Stomach (tissue), 8 donors: ENCODE measurements at regions not wholly inside any gene's neighbourhood (a gene's known extent, or its start where the extent isn't known, plus 50 kb on each side); places are given as distances from the start of the nearest gene placed in this dataset.

Experiments
- DNase-seq, 2 donors: peaks; one replicate each; pipeline versions ENCODE4 v3.0.0 to v3.0.0-alpha.2; 2013 to 2019
- H3K27ac ChIP-seq, 5 donors: fragments of 200-600 bp in 4 of 5; sonication (generic) in 4 of 5; one replicate each; pipeline ENCODE4 v1.5.1; 2013 to 2019; ENCODE audit warnings: mild to moderate bottlenecking in 1 of 5, moderate library complexity in 1 of 5
- H3K27me3 ChIP-seq, 3 donors: fragments of 200-600 bp; sonication (generic); one replicate each; pipeline ENCODE4 v1.5.1; 2017 to 2019; ENCODE audit warnings: mixed run types in 1 of 3
- H3K36me3 ChIP-seq, 4 donors: fragments of 200-600 bp; sonication (generic); 1 replicate in 3 of 4; 2 replicates in 1 of 4; pipeline ENCODE4 v1.5.1; 2016 to 2019
- H3K4me1 ChIP-seq, 4 donors: fragments of 200-600 bp; sonication (generic); one replicate each; pipeline ENCODE4 v1.5.1; 2016 to 2019
- H3K4me3 ChIP-seq, 4 donors: fragments of 200-600 bp; sonication (generic) in 3 of 4; one replicate each; pipeline ENCODE4 v1.5.1; 2016 to 2019; ENCODE audit warnings: mild to moderate bottlenecking in 1 of 4
- H3K9me3 ChIP-seq, 4 donors: fragments of 200-600 bp; sonication (generic); one replicate each; pipeline ENCODE4 v1.5.1; 2016 to 2019
- CTCF ChIP-seq, 7 experiments: fragments of 450-650 bp in 4 of 7; fragments of 200-600 bp in 3 of 7; sonication (generic) in 3 of 7; IDR thresholded peaks; one replicate each; pipeline ENCODE4 v1.5.1; 2016 to 2019; ENCODE audit warnings: antibody characterized with exemption in 7 of 7, control low read depth in 2 of 7, mild to moderate bottlenecking in 1 of 7
- EP300 ChIP-seq: sonication (generic); formaldehyde crosslinking; IDR thresholded peaks from one replicate; pipeline ENCODE4 v1.6.1; 2017; ENCODE audit warnings: antibody characterized with exemption
- POLR2A ChIP-seq, 4 donors: fragments of 450-650 bp; IDR thresholded peaks; one replicate each; pipeline ENCODE4 v1.6.1; 2016; ENCODE audit warnings: antibody characterized with exemption in 4 of 4, control low read depth in 2 of 4, mild to moderate bottlenecking in 1 of 4, moderate library complexity in 1 of 4
- POLR2AphosphoS5 ChIP-seq, 3 donors: sonication (generic); formaldehyde crosslinking; IDR thresholded peaks; one replicate each; pipeline ENCODE4 v1.6.1; 2016; ENCODE audit warnings: antibody characterized with exemption in 3 of 3
- WGBS, 5 donors: extraction: QIAGEN DNeasy Blood & Tissue Kit in 3 of 5; methylation state at CpG; one replicate each; pipeline versions ENCODE4 v1.1.5 to v1.1.7; 2013 to 2018; 5-methylcytosine and 5-hydroxymethylcytosine counted together
- intact Hi-C: fragments of 100-400 bp; cut with DNase I; formaldehyde crosslinking; loops from one replicate; pipeline ENCODE4 v1.15.1; 2023; ENCODE audit warnings: low total_unique reads
- donor health status: healthy with polysubstance abuse.
- donor health status: Bipolar disorder and iron deficiency.
- donor health status: healthy.

- Histone ChIP-seq H3K36me3 (no peaks in the 10 kb centered on the region), H3K4me1 (no peaks in the 10 kb centered on the region), H3K27ac (no peak overlapping the region), H3K4me3 (no peak overlapping the region), H3K9me3 (peaks cover 0 to 14% (median 5%) of the 10 kb centered on the region in 4 donors), H3K27me3 (no peaks in the 10 kb centered on the region)
- 70 to 83% (median 81%) methylated on average over 2 of the region's 2 CpGs for WGBS, 5 donors
- intact Hi-C loops = no loop called here
- TF ChIP-seq POLR2AphosphoS5 (IDR thresholded peaks at IDR 0.05) (no peak), EP300 (no peak)
- DNase-seq = no peak
These were observed 557.0 kb downstream of the SLITRK1 start for GRCh38 chr13:83325125-83325853.

- 55 to 63% (median 59%) methylated on average over 2 of the region's 2 CpGs for WGBS, 5 donors
- TF ChIP-seq EP300 = no peak
- no peak for TF ChIP-seq POLR2A (IDR thresholded peaks at IDR 0.05)
- TF ChIP-seq POLR2AphosphoS5 (IDR thresholded peaks at IDR 0.05) = no peak
- TF ChIP-seq CTCF (IDR thresholded peaks at IDR 0.05) = no peak
- H3K4me1 ChIP-seq = no peaks in the 10 kb centered on the region
- no peak for DNase-seq
- H3K4me3 ChIP-seq = no peak overlapping the region
- peaks cover 0 to 10% (median 0%) of the 10 kb centered on the region in 4 donors for H3K9me3 ChIP-seq
- H3K27ac ChIP-seq = no peak overlapping the region
- intact Hi-C loops = no loop called here
- no peaks in the 10 kb centered on the region for H3K36me3 ChIP-seq
- H3K27me3 ChIP-seq = no peaks in the 10 kb centered on the region
These were observed 570.2 kb downstream of the SLITRK1 start for GRCh38 chr13:83311886-83312577.

GRCh38 chr13:83298617-83299016, 583.7 kb downstream of the SLITRK1 start:
- Histone ChIP-seq H3K9me3 (peaks cover 0 to 11% (median 0%) of the 10 kb centered on the region in 4 donors), H3K27ac (no peak overlapping the region), H3K4me3 (no peak overlapping the region), H3K4me1 (no peaks in the 10 kb centered on the region), H3K36me3 (no peaks in the 10 kb centered on the region), H3K27me3 (no peaks in the 10 kb centered on the region)
- no peak for TF ChIP-seq POLR2A (IDR thresholded peaks at IDR 0.05)
- TF ChIP-seq POLR2AphosphoS5 (IDR thresholded peaks at IDR 0.05) = no peak
- no peak for TF ChIP-seq CTCF (IDR thresholded peaks at IDR 0.05)
- TF ChIP-seq EP300 = no peak
- DNase-seq = no peak
- WGBS, 5 donors = 91 to 98% (median 96%) methylated on average over 1 of the region's 1 CpG
- intact Hi-C loops = no loop called here

GRCh38 chr13:83297586-83298290, 584.5 kb downstream of the SLITRK1 start:
- no peak for TF ChIP-seq POLR2AphosphoS5 (IDR thresholded peaks at IDR 0.05)
- TF ChIP-seq CTCF (IDR thresholded peaks at IDR 0.05) = no peak
- no peak for TF ChIP-seq EP300
- TF ChIP-seq POLR2A (IDR thresholded peaks at IDR 0.05) = no peak
- WGBS, 5 donors = 67 to 76% (median 70%) methylated on average over 8 of the region's 8 CpGs
- Histone ChIP-seq H3K36me3 (no peaks in the 10 kb centered on the region), H3K27me3 (no peaks in the 10 kb centered on the region), H3K4me1 (no peaks in the 10 kb centered on the region), H3K27ac (no peak overlapping the region), H3K4me3 (no peak overlapping the region), H3K9me3 (peaks cover 0 to 11% (median 0%) of the 10 kb centered on the region in 4 donors)
- no peak for DNase-seq
- intact Hi-C loops = no loop called here
